ENCODE measurements at regions not wholly inside any gene's neighbourhood (a gene's known extent, or its start where the extent isn't known, plus 50 kb on each side); places are given as distances from the start of the nearest gene placed in this dataset.
"Not testable (repeated sequence)": the region's sequence is repeated elsewhere in the genome, so short reads cannot be mapped to it uniquely, and the experiment has no call there.

- not testable (repeated sequence) for TF ChIP-seq CTCF (IDR thresholded peaks at IDR 0.05); ZFX (IDR thresholded peaks at IDR 0.05; ENCODE audit: borderline replicate concordance)
Observed at GRCh38 chr3:195996314-195996713, 85.6 kb downstream of the TFRC start.
